ENCODE measurements at regions not wholly inside any gene's neighbourhood (a gene's known extent, or its start where the extent isn't known, plus 50 kb on each side); places are given as distances from the start of the nearest gene placed in this dataset.

DNA sequence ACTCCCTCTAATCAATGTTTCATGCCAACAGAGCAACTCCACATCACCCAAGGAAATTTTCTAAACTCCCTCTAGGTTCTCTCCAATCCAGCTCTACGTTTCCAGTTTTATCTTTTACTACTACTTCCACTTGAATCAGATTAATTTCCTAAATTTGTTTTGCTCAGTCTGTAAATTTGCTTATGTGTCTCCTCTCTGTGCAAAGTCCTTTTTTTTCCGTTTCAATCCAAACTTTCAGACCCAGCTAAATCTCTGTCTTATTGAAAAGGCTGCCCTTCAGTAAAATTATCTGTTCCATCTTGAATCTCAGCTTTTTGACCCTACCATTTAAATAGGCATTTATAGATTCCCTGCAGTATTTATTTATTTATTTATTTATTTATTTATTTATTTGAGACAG, 61.4 kb upstream of the COX10 start:
- TF ChIP-seq, protein P1, sequence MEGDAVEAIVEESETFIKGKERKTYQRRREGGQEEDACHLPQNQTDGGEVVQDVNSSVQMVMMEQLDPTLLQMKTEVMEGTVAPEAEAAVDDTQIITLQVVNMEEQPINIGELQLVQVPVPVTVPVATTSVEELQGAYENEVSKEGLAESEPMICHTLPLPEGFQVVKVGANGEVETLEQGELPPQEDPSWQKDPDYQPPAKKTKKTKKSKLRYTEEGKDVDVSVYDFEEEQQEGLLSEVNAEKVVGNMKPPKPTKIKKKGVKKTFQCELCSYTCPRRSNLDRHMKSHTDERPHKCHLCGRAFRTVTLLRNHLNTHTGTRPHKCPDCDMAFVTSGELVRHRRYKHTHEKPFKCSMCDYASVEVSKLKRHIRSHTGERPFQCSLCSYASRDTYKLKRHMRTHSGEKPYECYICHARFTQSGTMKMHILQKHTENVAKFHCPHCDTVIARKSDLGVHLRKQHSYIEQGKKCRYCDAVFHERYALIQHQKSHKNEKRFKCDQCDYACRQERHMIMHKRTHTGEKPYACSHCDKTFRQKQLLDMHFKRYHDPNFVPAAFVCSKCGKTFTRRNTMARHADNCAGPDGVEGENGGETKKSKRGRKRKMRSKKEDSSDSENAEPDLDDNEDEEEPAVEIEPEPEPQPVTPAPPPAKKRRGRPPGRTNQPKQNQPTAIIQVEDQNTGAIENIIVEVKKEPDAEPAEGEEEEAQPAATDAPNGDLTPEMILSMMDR (conservative IDR thresholded peaks at IDR 0.05; ENCODE audit: low read depth, low read length) = no peak
- no peak for TF ChIP-seq EZH2 (IDR thresholded peaks at IDR 0.05; ENCODE audit: borderline replicate concordance, low read depth, low read length, poor library complexity, severe bottlenecking)

Measured in A673 (cell line).